Neuronal stem cell (in vitro differentiated cells): ENCODE measurements at regions not wholly inside any gene's neighbourhood (a gene's known extent, or its start where the extent isn't known, plus 50 kb on each side); places are given as distances from the start of the nearest gene placed in this dataset.

ENCODE experiments used
- DNase-seq: peaks from one replicate; pipeline ENCODE4 v3.0.0-alpha.2; 2013; ENCODE audit warnings: low spot score
- H2AFZ ChIP-seq: one replicate; pipeline ENCODE4 v1.6.1; 2013; ENCODE audit warnings: mild to moderate bottlenecking, low read length, inconsistent platforms
- H2AK5ac ChIP-seq: 2 replicates; pipeline ENCODE4 v1.6.1; 2013; ENCODE audit warnings: low read depth, mild to moderate bottlenecking, inconsistent platforms, low read length, moderate library complexity, mixed read lengths
- H2BK120ac ChIP-seq: 2 replicates; pipeline ENCODE4 v1.6.1; 2013; ENCODE audit warnings: low read depth, mild to moderate bottlenecking, inconsistent platforms, low read length, moderate library complexity, mixed read lengths
- H2BK12ac ChIP-seq: one replicate; pipeline ENCODE4 v1.6.1; 2013; ENCODE audit warnings: low read length, inconsistent platforms
- H2BK15ac ChIP-seq: 2 replicates; pipeline ENCODE4 v1.6.1; 2013; ENCODE audit warnings: mild to moderate bottlenecking, low read length, inconsistent platforms, mixed read lengths
- H2BK5ac ChIP-seq: one replicate; pipeline ENCODE4 v1.6.1; 2013; ENCODE audit warnings: inconsistent platforms, mild to moderate bottlenecking, low read length, moderate library complexity
- H3K14ac ChIP-seq: one replicate; pipeline ENCODE4 v1.6.1; 2013; ENCODE audit warnings: low read length, inconsistent platforms
- H3K18ac ChIP-seq: 2 replicates; pipeline ENCODE4 v1.6.1; 2013; ENCODE audit warnings: low read length, inconsistent platforms
- H3K23ac ChIP-seq: 2 replicates; pipeline ENCODE4 v1.6.1; 2013; ENCODE audit warnings: low read depth, mild to moderate bottlenecking, mixed read lengths, low read length, inconsistent platforms; ENCODE audit not compliant: poor library complexity
- H3K27ac ChIP-seq: replicated peaks from 3 replicates; pipeline ENCODE4 v1.5.1; 2013; ENCODE audit warnings: low read length, inconsistent platforms
- H3K27me3 ChIP-seq, 3 experiments: 2 replicates each; pipeline ENCODE4 v1.6.1; 2013; ENCODE audit warnings: low read length in 3 of 3, mild to moderate bottlenecking in 2 of 3, inconsistent platforms in 1 of 3, low read depth in 1 of 3, mixed read lengths in 1 of 3, moderate library complexity in 1 of 3; ENCODE audit not compliant: control insufficient read depth in 3 of 3, insufficient read depth in 3 of 3
- H3K36me3 ChIP-seq, 2 donors: replicated peaks in 1 of 2; 2 replicates each; pipeline ENCODE4 v1.6.1; 2013; ENCODE audit warnings: low read length in 2 of 2; ENCODE audit not compliant: control insufficient read depth in 2 of 2, insufficient read depth in 2 of 2
- H3K4ac ChIP-seq: 2 replicates; pipeline ENCODE4 v1.6.1; 2013; ENCODE audit warnings: inconsistent platforms, mild to moderate bottlenecking, low read length, moderate library complexity
- H3K4me1 ChIP-seq, 2 donors: 1 replicate in 1 of 2; 2 replicates in 1 of 2; pipeline ENCODE4 v1.6.1; 2013; ENCODE audit warnings: low read length in 2 of 2, low read depth in 1 of 2; ENCODE audit not compliant: control insufficient read depth in 2 of 2, insufficient read depth in 1 of 2
- H3K4me2 ChIP-seq: one replicate; pipeline ENCODE4 v1.6.1; 2013; ENCODE audit warnings: mild to moderate bottlenecking, low read length, inconsistent platforms; ENCODE audit not compliant: insufficient read depth, poor library complexity, severe bottlenecking
- H3K4me3 ChIP-seq, 2 donors: 2 replicates each; pipeline ENCODE4 v1.5.1; 2013; ENCODE audit warnings: low read length in 2 of 2, mild to moderate bottlenecking in 2 of 2, inconsistent platforms in 1 of 2, moderate library complexity in 1 of 2
- H3K79me1 ChIP-seq: one replicate; pipeline ENCODE4 v1.6.1; 2013; ENCODE audit warnings: low read depth, mild to moderate bottlenecking, inconsistent platforms, low read length, moderate library complexity
- H3K9ac ChIP-seq: one replicate; pipeline ENCODE4 v1.6.1; 2013; ENCODE audit warnings: mild to moderate bottlenecking, low read depth, low read length, inconsistent platforms; ENCODE audit not compliant: poor library complexity
- H3K9me3 ChIP-seq, 2 donors: replicated peaks in 1 of 2; 2 replicates each; pipeline versions ENCODE3 to v1.6.1; 2013; ENCODE audit warnings: low read length in 2 of 2, mild to moderate bottlenecking in 2 of 2, inconsistent platforms in 1 of 2, low read depth in 1 of 2, mixed read lengths in 1 of 2, moderate library complexity in 1 of 2; ENCODE audit not compliant: control insufficient read depth in 2 of 2, insufficient read depth in 1 of 2
- H4K8ac ChIP-seq: one replicate; pipeline ENCODE4 v1.6.1; 2013; ENCODE audit warnings: low read depth, mild to moderate bottlenecking, inconsistent platforms, low read length, moderate library complexity
- H4K91ac ChIP-seq: one replicate; pipeline ENCODE4 v1.6.1; 2013; ENCODE audit warnings: low read length, low read depth, mild to moderate bottlenecking, inconsistent platforms; ENCODE audit not compliant: poor library complexity
- WGBS, 2 donors: extraction: QIAGEN DNeasy Blood & Tissue Kit; methylation state at CpG; one replicate each; pipeline ENCODE4 v1.1.7; 2013; ENCODE audit warnings: missing lambda C conversion rate in 2 of 2, mixed read lengths in 1 of 2; ENCODE audit not compliant: insufficient read length in 2 of 2, insufficient replicate concordance in 1 of 2; ENCODE audit errors: extremely low coverage in 2 of 2; 5-methylcytosine and 5-hydroxymethylcytosine counted together

DNA sequence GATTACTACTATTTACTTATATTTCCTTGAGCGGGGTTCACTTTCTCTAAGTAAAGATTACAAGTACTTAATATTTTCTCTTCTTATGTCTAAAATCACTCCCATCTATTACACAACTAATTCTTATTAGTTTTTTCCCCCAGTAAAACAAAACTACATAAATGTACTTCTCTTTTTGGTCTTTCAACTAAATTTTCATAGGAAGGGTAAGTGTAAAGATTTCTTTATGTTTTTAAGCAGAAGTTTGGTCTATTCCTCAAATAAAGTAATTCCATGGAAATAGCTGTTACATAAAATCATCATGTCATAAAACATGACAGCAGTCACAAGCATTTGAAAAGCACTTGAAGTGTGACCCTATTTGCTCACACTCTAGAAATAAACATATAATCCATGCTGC lies 249.0 kb downstream of the ZEB2 start:
- no peak overlapping the region for H3K9ac ChIP-seq
- no peak overlapping the region for H3K4ac ChIP-seq
- no peaks in the 10 kb centered on the region for H3K27me3 ChIP-seq
- H2BK15ac ChIP-seq = no peak overlapping the region
- H2BK12ac ChIP-seq = no peak overlapping the region
- H2AK5ac ChIP-seq = no peak overlapping the region
- no peak overlapping the region for H3K27ac ChIP-seq
- H2AFZ ChIP-seq = no peak overlapping the region
- H3K4me3 ChIP-seq = no peak overlapping the region
- H2BK5ac ChIP-seq = no peak overlapping the region
- no peak overlapping the region for H3K18ac ChIP-seq
- no peaks in the 10 kb centered on the region for H3K36me3 ChIP-seq
- no peak overlapping the region for H3K4me2 ChIP-seq
- H3K79me1 ChIP-seq = peaks cover 2% of the 10 kb centered on the region
- no peak overlapping the region for H3K14ac ChIP-seq
- WGBS, 2 donors = no CpG with 5 or more reads among the region's 1 CpG
- no peak for DNase-seq
- H3K23ac ChIP-seq = no peak overlapping the region
- H3K4me1 ChIP-seq = no peaks in the 10 kb centered on the region
- peaks cover 0 to 20% of the 10 kb centered on the region in 2 donors for H3K9me3 ChIP-seq
- no peak overlapping the region for H2BK120ac ChIP-seq
- no peak overlapping the region for H4K8ac ChIP-seq
- H4K91ac ChIP-seq = no peak overlapping the region

DNA sequence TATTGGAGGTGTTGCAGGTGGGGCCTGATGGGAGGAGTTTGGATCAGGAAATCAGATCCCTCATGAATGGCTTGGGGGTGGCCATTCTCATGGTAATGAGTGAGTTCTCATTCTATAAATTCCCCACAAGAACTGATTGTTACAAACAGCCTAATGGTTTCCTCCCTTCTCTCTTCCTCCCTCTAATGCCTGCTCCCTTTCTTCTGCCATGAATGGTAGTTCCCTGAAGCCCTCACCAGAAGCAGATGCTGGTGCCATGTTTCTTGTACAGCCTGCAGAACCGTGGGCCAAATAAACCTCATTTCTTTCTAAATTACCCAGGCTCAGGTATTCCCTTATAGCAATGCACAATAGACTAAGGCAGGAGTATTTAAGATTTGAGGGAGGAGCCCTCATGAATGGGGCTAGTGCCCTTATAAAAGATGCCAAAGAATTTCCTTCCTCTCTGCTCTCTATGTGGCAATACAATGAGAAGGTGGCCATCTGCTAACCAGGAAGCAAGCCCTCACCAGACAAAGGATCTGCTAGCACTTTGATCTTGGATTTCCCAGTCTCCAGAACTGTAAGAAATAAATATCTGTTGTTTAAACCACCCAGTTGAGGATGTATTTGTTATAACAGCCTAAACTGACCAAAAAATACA lies 251.8 kb downstream of the ZEB2 start:
- H2AFZ ChIP-seq = no peak overlapping the region
- no peak for DNase-seq

DNA sequence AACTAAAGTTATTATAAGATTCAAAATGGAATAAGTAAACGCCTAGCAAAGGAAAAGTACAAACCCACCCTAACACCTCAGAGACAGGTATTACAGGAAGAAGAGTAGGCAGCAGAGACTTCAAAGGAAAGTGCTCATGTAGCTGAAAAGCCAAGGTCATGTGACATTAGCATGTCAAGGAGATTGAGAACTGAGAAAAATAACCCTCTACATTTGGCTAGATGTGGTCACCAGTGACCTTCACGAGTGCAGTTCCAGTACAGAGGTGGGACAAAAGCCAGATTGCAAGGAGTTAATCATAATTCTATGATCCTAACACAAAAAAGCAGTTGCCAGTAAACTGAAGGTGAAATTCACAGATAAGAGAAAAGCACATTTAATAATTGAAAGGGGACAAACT lies 252.7 kb downstream of the ZEB2 start:
- no peak overlapping the region for H2BK15ac ChIP-seq
- H4K8ac ChIP-seq = no peak overlapping the region
- H3K27ac ChIP-seq = no peak overlapping the region
- peaks cover 0 to 12% of the 10 kb centered on the region in 2 donors for H3K9me3 ChIP-seq
- DNase-seq = no peak
- no peak overlapping the region for H2AK5ac ChIP-seq
- H2BK120ac ChIP-seq = no peak overlapping the region
- H2AFZ ChIP-seq = no peak overlapping the region
- WGBS, 2 donors = no CpG with 5 or more reads among the region's 2 CpGs
- no peak overlapping the region for H3K23ac ChIP-seq
- no peaks in the 10 kb centered on the region for H3K36me3 ChIP-seq
- H3K4ac ChIP-seq = no peak overlapping the region
- no peak overlapping the region for H4K91ac ChIP-seq
- no peak overlapping the region for H2BK12ac ChIP-seq
- no peak overlapping the region for H3K18ac ChIP-seq
- peaks cover 2% of the 10 kb centered on the region for H3K79me1 ChIP-seq
- no peak overlapping the region for H3K14ac ChIP-seq
- H3K4me3 ChIP-seq = no peak overlapping the region
- H3K9ac ChIP-seq = no peak overlapping the region
- no peak overlapping the region for H2BK5ac ChIP-seq
- no peaks in the 10 kb centered on the region for H3K4me1 ChIP-seq
- no peaks in the 10 kb centered on the region for H3K27me3 ChIP-seq
- H3K4me2 ChIP-seq = no peak overlapping the region

More for the DNA sequence above, 251.8 kb downstream of the ZEB2 start:
- H3K27ac ChIP-seq = no peak overlapping the region
- no peak overlapping the region for H3K18ac ChIP-seq
- H4K8ac ChIP-seq = no peak overlapping the region
- no peak overlapping the region for H3K4me3 ChIP-seq
- no peak overlapping the region for H2AK5ac ChIP-seq
- no peak overlapping the region for H2BK12ac ChIP-seq
- no peaks in the 10 kb centered on the region for H3K27me3 ChIP-seq
- H3K4me1 ChIP-seq = no peaks in the 10 kb centered on the region
- H3K79me1 ChIP-seq = peaks cover 2% of the 10 kb centered on the region
- H2BK5ac ChIP-seq = no peak overlapping the region
- no peak overlapping the region for H4K91ac ChIP-seq
- WGBS, 2 donors = no CpG with 5 or more reads among the region's 1 CpG
- H3K23ac ChIP-seq = no peak overlapping the region
- H3K9ac ChIP-seq = no peak overlapping the region
- no peak overlapping the region for H2BK15ac ChIP-seq
- no peaks in the 10 kb centered on the region for H3K36me3 ChIP-seq
- H3K14ac ChIP-seq = no peak overlapping the region
- peaks cover 0 to 14% of the 10 kb centered on the region in 2 donors for H3K9me3 ChIP-seq
- no peak overlapping the region for H3K4me2 ChIP-seq
- H3K4ac ChIP-seq = no peak overlapping the region
- no peak overlapping the region for H2BK120ac ChIP-seq

DNA sequence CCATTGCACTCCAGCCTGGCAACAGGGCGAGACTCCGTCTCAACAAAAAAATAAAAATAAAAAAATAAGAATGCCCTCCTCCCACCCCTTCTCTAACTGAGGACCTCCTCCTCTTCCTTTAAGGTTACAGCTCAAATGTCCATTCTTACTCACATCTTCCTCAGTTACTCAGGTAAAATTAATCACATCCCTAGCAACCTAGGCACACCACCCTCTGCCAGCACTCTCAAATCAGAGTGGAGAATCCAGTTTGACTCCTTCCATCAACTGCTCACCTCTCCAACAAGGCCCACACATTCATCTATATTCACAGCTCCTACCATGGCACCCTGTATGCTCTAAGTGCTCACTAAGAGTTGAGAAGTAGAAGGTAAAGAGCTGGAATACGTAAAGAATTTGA lies 254.3 kb downstream of the ZEB2 start:
- WGBS, 2 donors = no CpG with 5 or more reads among the region's 3 CpGs
- Histone ChIP-seq H3K4me2 (no peak overlapping the region), H3K4ac (no peak overlapping the region), H4K8ac (no peak overlapping the region), H3K79me1 (peaks cover 2% of the 10 kb centered on the region), H3K14ac (no peak overlapping the region), H2BK15ac (no peak overlapping the region), H3K18ac (no peak overlapping the region), H3K9me3 (peaks cover 0 to 12% of the 10 kb centered on the region in 2 donors), H3K23ac (no peak overlapping the region), H3K4me1 (no peaks in the 10 kb centered on the region), H2BK12ac (no peak overlapping the region), H3K36me3 (no peaks in the 10 kb centered on the region), H2AFZ (no peak overlapping the region), H2AK5ac (no peak overlapping the region), H2BK120ac (no peak overlapping the region), H3K27ac (no peak overlapping the region), H2BK5ac (no peak overlapping the region), H3K27me3 (no peaks in the 10 kb centered on the region), H3K9ac (no peak overlapping the region), H3K4me3 (no peak overlapping the region), H4K91ac (no peak overlapping the region)
- no peak for DNase-seq
